Urinary bladder (tissue), 3 donors: ENCODE measurements at regions not wholly inside any gene's neighbourhood (a gene's known extent, or its start where the extent isn't known, plus 50 kb on each side); places are given as distances from the start of the nearest gene placed in this dataset.

Experiments
- DNase-seq: peaks from one replicate; pipeline ENCODE4 v3.0.0-alpha.2; 2015; ENCODE audit errors: extremely low spot score
- H3K27ac ChIP-seq: one replicate; pipeline ENCODE4 v1.5.1; 2013; ENCODE audit warnings: low read depth, mild to moderate bottlenecking, moderate library complexity
- H3K36me3 ChIP-seq: one replicate; pipeline ENCODE4 v1.6.1; 2013; ENCODE audit warnings: mild to moderate bottlenecking, moderate library complexity; ENCODE audit not compliant: insufficient read depth
- H3K4me1 ChIP-seq: one replicate; pipeline ENCODE4 v1.6.1; 2013; ENCODE audit warnings: mild to moderate bottlenecking, moderate library complexity; ENCODE audit not compliant: insufficient read depth
- H3K4me3 ChIP-seq: one replicate; pipeline ENCODE4 v1.5.1; 2013; ENCODE audit warnings: low read depth, low read length
- WGBS: extraction: QIAGEN DNeasy Blood & Tissue Kit; methylation state at CpG from one replicate; pipeline ENCODE4 v1.1.7; 2013; 5-methylcytosine and 5-hydroxymethylcytosine counted together
- donor health status: healthy with polysubstance abuse.
- donor health status: healthy.

GRCh38 chr11:11090495-11090894 lies 232.6 kb upstream of the ZBED5 start:
- Histone ChIP-seq H3K4me1 (no peaks in the 10 kb centered on the region), H3K27ac (no peak overlapping the region), H3K4me3 (no peak overlapping the region), H3K36me3 (no peaks in the 10 kb centered on the region)
- no peak for DNase-seq
- 94% methylated on average over 1 of the region's 1 CpG for WGBS

- H3K4me1 ChIP-seq = no peaks in the 10 kb centered on the region
- no peak overlapping the region for H3K27ac ChIP-seq
- no peak for DNase-seq
- H3K4me3 ChIP-seq = no peak overlapping the region
- 95% methylated on average over 4 of the region's 4 CpGs for WGBS
- H3K36me3 ChIP-seq = no peaks in the 10 kb centered on the region
Measured at GRCh38 chr11:11089805-11090204, 232.0 kb upstream of the ZBED5 start.

GRCh38 chr11:11086979-11087378 lies 229.1 kb upstream of the ZBED5 start:
- Histone ChIP-seq H3K36me3 (no peaks in the 10 kb centered on the region), H3K4me1 (no peaks in the 10 kb centered on the region), H3K4me3 (no peak overlapping the region), H3K27ac (no peak overlapping the region)
- 99% methylated on average over 2 of the region's 2 CpGs for WGBS
- no peak for DNase-seq

- Histone ChIP-seq H3K4me3 (no peak overlapping the region), H3K4me1 (no peaks in the 10 kb centered on the region), H3K36me3 (no peaks in the 10 kb centered on the region), H3K27ac (no peak overlapping the region)
- no peak for DNase-seq
Measured at GRCh38 chr11:11085580-11085979, 227.7 kb upstream of the ZBED5 start.

GRCh38 chr11:11084337-11084736 lies 226.5 kb upstream of the ZBED5 start:
- H3K4me3 ChIP-seq = no peak overlapping the region
- DNase-seq = no peak
- no peaks in the 10 kb centered on the region for H3K4me1 ChIP-seq
- 95% methylated on average over 1 of the region's 1 CpG for WGBS
- H3K36me3 ChIP-seq = no peaks in the 10 kb centered on the region
- H3K27ac ChIP-seq = no peak overlapping the region

GRCh38 chr11:11083441-11083840 lies 225.6 kb upstream of the ZBED5 start:
- Histone ChIP-seq H3K36me3 (no peaks in the 10 kb centered on the region), H3K27ac (no peak overlapping the region), H3K4me1 (no peaks in the 10 kb centered on the region), H3K4me3 (no peak overlapping the region)
- 95% methylated on average over 2 of the region's 2 CpGs for WGBS
- DNase-seq = no peak

- H3K27ac ChIP-seq = no peak overlapping the region
- no peaks in the 10 kb centered on the region for H3K4me1 ChIP-seq
- DNase-seq = no peak
- no peaks in the 10 kb centered on the region for H3K36me3 ChIP-seq
- H3K4me3 ChIP-seq = no peak overlapping the region
Measured at GRCh38 chr11:11082646-11083045, 224.8 kb upstream of the ZBED5 start.

- Histone ChIP-seq H3K27ac (no peak overlapping the region), H3K4me1 (no peaks in the 10 kb centered on the region), H3K4me3 (no peak overlapping the region), H3K36me3 (no peaks in the 10 kb centered on the region)
- no peak for DNase-seq
- 28% methylated on average over 4 of the region's 4 CpGs for WGBS
Measured at GRCh38 chr11:11081776-11082175, 223.9 kb upstream of the ZBED5 start.

- no peaks in the 10 kb centered on the region for H3K4me1 ChIP-seq
- DNase-seq = no peak
- H3K4me3 ChIP-seq = no peak overlapping the region
- no peak overlapping the region for H3K27ac ChIP-seq
- no peaks in the 10 kb centered on the region for H3K36me3 ChIP-seq
- 52% methylated on average over 4 of the region's 4 CpGs for WGBS
Measured at GRCh38 chr11:11081288-11081687, 223.4 kb upstream of the ZBED5 start.

GRCh38 chr11:11078344-11079086 lies 220.7 kb upstream of the ZBED5 start:
- Histone ChIP-seq H3K4me1 (no peaks in the 10 kb centered on the region), H3K27ac (no peak overlapping the region), H3K4me3 (no peak overlapping the region), H3K36me3 (no peaks in the 10 kb centered on the region)
- WGBS = 94% methylated on average over 4 of the region's 4 CpGs
- DNase-seq = no peak

GRCh38 chr11:11077898-11078297 lies 220.0 kb upstream of the ZBED5 start:
- 52% methylated on average over 4 of the region's 4 CpGs for WGBS

GRCh38 chr11:11076879-11077278 lies 219.0 kb upstream of the ZBED5 start:
- DNase-seq = no peak
- Histone ChIP-seq H3K4me1 (no peaks in the 10 kb centered on the region), H3K4me3 (no peak overlapping the region), H3K27ac (no peak overlapping the region), H3K36me3 (no peaks in the 10 kb centered on the region)
- 80% methylated on average over 6 of the region's 6 CpGs for WGBS

More at GRCh38 chr11:11077898-11078297, 220.0 kb upstream of the ZBED5 start:
- Histone ChIP-seq H3K27ac (no peak overlapping the region), H3K4me3 (no peak overlapping the region), H3K4me1 (no peaks in the 10 kb centered on the region), H3K36me3 (no peaks in the 10 kb centered on the region)
- DNase-seq = no peak

GRCh38 chr11:11076276-11076675 lies 218.4 kb upstream of the ZBED5 start:
- DNase-seq = no peak
- Histone ChIP-seq H3K4me1 (no peaks in the 10 kb centered on the region), H3K27ac (no peak overlapping the region), H3K4me3 (no peak overlapping the region), H3K36me3 (no peaks in the 10 kb centered on the region)
- 54% methylated on average over 4 of the region's 4 CpGs for WGBS

GRCh38 chr11:11075515-11076171 lies 217.8 kb upstream of the ZBED5 start:
- Histone ChIP-seq H3K36me3 (no peaks in the 10 kb centered on the region), H3K27ac (no peak overlapping the region), H3K4me3 (no peak overlapping the region), H3K4me1 (no peaks in the 10 kb centered on the region)
- WGBS = 63% methylated on average over 6 of the region's 6 CpGs
- no peak for DNase-seq
